ENCODE measurements at regions not wholly inside any gene's neighbourhood (a gene's known extent, or its start where the extent isn't known, plus 50 kb on each side); places are given as distances from the start of the nearest gene placed in this dataset.
"Not testable (repeated sequence)": the region's sequence is repeated elsewhere in the genome, so short reads cannot be mapped to it uniquely, and the experiment has no call there.

- no peak for FAIRE-seq
These were observed 265.6 kb upstream of the C9orf72 start for GRCh38 chr9:27838876-27839275.

GRCh38 chr9:27839767-27840166, 266.5 kb upstream of the C9orf72 start:
- H3K9ac ChIP-seq (ENCODE audit: insufficient read depth, low read depth, low read length); H3K27ac ChIP-seq (ENCODE audit: extremely low read length, insufficient read depth, low read length); BruUV-seq (replicated peaks); ATAC-seq; intact Hi-C loops (cut with micrococcal nuclease; ENCODE audit: unreplicated experiment); H3K4me3 ChIP-seq (replicated peaks in 1 of 3; ENCODE audit: insufficient read depth in 1 of 3, low read depth in 2 of 3, low read length in 3 of 3); DNase-seq (ENCODE audit: low spot score); H3K9me3 ChIP-seq (ENCODE audit: low read length); H3K4me2 ChIP-seq (ENCODE audit: low read depth, low read length); H3K79me2 ChIP-seq (ENCODE audit: insufficient read depth, low read length); CTCF ChIA-PET (ENCODE audit: low intra/inter-chr PET ratio, low total read pairs); H4K20me1 ChIP-seq (ENCODE audit: insufficient read depth, low read length); H3K27me3 ChIP-seq (ENCODE audit: control insufficient read depth in 1 of 2, insufficient read depth in 2 of 2, low read length in 2 of 2); FAIRE-seq; H3K4me1 ChIP-seq (ENCODE audit: insufficient read depth, low read length); POLR2A ChIA-PET; H3K36me3 ChIP-seq (replicated peaks in 1 of 2; ENCODE audit: control insufficient read depth in 1 of 2, insufficient read depth in 2 of 2, low read length in 2 of 2); in situ Hi-C loops (cut with HindIII; ENCODE audit: extremely low pct_ligation_motif_present, low pct_unique_long_range_greater_than_20kb); H2AFZ ChIP-seq (ENCODE audit: low read length): not testable (repeated sequence)
- WGBS (ENCODE audit: low lambda C conversion rate): 5% methylated on average over 1 of the region's 1 CpG

More at GRCh38 chr9:27838876-27839275, 265.6 kb upstream of the C9orf72 start:
- no peak overlapping the region for H2AFZ ChIP-seq (ENCODE audit: low read length)
- no peak for ATAC-seq
- no peak overlapping the region for H3K27ac ChIP-seq (ENCODE audit: extremely low read length, insufficient read depth, low read length)
- no peaks in the 10 kb centered on the region for H3K4me1 ChIP-seq (ENCODE audit: insufficient read depth, low read length)
- WGBS (ENCODE audit: low lambda C conversion rate): 64% methylated on average over 3 of the region's 3 CpGs
- TF ChIP-seq ZSCAN20 (CRISPR knock-in tag; IDR thresholded peaks at IDR 0.05; ENCODE audit: borderline replicate concordance) (no peak), POLR2AphosphoS2 (IDR thresholded peaks at IDR 0.05; ENCODE audit: low read depth, low read length) (no peak), GATAD1 (CRISPR knock-in tag; IDR thresholded peaks at IDR 0.05) (no peak), ZNF780A (CRISPR knock-in tag; IDR thresholded peaks at IDR 0.05) (no peak), SMARCC2 (IDR thresholded peaks at IDR 0.05) (no peak), MXD1 (CRISPR knock-in tag; IDR thresholded peaks at IDR 0.05) (no peak)
- ChIA-PET POLR2A (no interaction called here), CTCF (ENCODE audit: low intra/inter-chr PET ratio, low total read pairs) (no interaction called here)
- H3K79me2 ChIP-seq (ENCODE audit: insufficient read depth, low read length): no peaks in the 10 kb centered on the region
- no peaks in the 10 kb centered on the region for H3K27me3 ChIP-seq (ENCODE audit: control insufficient read depth in 1 of 2, insufficient read depth in 2 of 2, low read length in 2 of 2)
- no peaks in the 10 kb centered on the region for H4K20me1 ChIP-seq (ENCODE audit: insufficient read depth, low read length)
- no TSS peak for BruUV-seq (replicated peaks)
- H3K36me3 ChIP-seq (replicated peaks in 1 of 2; ENCODE audit: control insufficient read depth in 1 of 2, insufficient read depth in 2 of 2, low read length in 2 of 2): no peaks in the 10 kb centered on the region
- no peak overlapping the region for H3K9ac ChIP-seq (ENCODE audit: insufficient read depth, low read depth, low read length)
- no peak for DNase-seq (ENCODE audit: low spot score)
- no peaks in the 10 kb centered on the region for H3K9me3 ChIP-seq (ENCODE audit: low read length)
- H3K4me2 ChIP-seq (ENCODE audit: low read depth, low read length): no peak overlapping the region
- in situ Hi-C loops (cut with HindIII; ENCODE audit: extremely low pct_ligation_motif_present, low pct_unique_long_range_greater_than_20kb): no loop called here
- intact Hi-C loops (cut with micrococcal nuclease; ENCODE audit: unreplicated experiment): no loop called here
- no peak overlapping the region for H3K4me3 ChIP-seq (replicated peaks in 1 of 3; ENCODE audit: insufficient read depth in 1 of 3, low read depth in 2 of 3, low read length in 3 of 3)
